GM23338 (cell line): ENCODE measurements at regions not wholly inside any gene's neighbourhood (a gene's known extent, or its start where the extent isn't known, plus 50 kb on each side); places are given as distances from the start of the nearest gene placed in this dataset.

ENCODE experiments used
- CREB1 ChIP-seq: fragments of 250-450 bp; sonication (Bioruptor Pico); IDR thresholded peaks from 2 replicates; pipeline ENCODE4 v1.5.0; 2020; ENCODE audit warnings: low read depth, mild to moderate bottlenecking, moderate library complexity
- EZH2 ChIP-seq: fragments of 200-600 bp; sonication (generic); IDR thresholded peaks from one replicate; pipeline ENCODE4 v1.8.0; 2017; ENCODE audit warnings: antibody characterized with exemption, mild to moderate bottlenecking, low read depth; ENCODE audit not compliant: unreplicated experiment
- EZH2phosphoT487 ChIP-seq: fragments of 200-600 bp; sonication (generic); IDR thresholded peaks from one replicate; pipeline ENCODE4 v1.8.1; 2018; ENCODE audit warnings: antibody characterized with exemption; ENCODE audit not compliant: unreplicated experiment
- JUNB ChIP-seq: IDR thresholded peaks from one replicate; pipeline ENCODE4 v1.6.1; 2016; ENCODE audit warnings: antibody characterized with exemption; ENCODE audit not compliant: unreplicated experiment
- POLR2AphosphoS5 ChIP-seq: IDR thresholded peaks from 2 replicates; pipeline ENCODE4 v1.6.1; 2016; ENCODE audit warnings: antibody characterized with exemption, low read depth
- ZNF114 ChIP-seq: fragments of 250-450 bp; sonication (Bioruptor Pico); IDR thresholded peaks from 2 replicates; pipeline ENCODE4 v1.5.0; 2020; ENCODE audit warnings: mild to moderate bottlenecking, moderate library complexity
- TF ChIP-seq, protein P1 (sequence below), 2 experiments: fragments of 200-600 bp in 1 of 2; sonication (generic) in 1 of 2; conservative IDR thresholded peaks; 2 replicates each; pipeline versions ENCODE4 v1.5.1 to v1.6.1; 2016 to 2017; ENCODE audit warnings: antibody characterized with exemption in 2 of 2, low read depth in 2 of 2, mild to moderate bottlenecking in 2 of 2, moderate library complexity in 1 of 2
- TF ChIP-seq, protein P2 (sequence below): IDR thresholded peaks from one replicate; pipeline ENCODE4 v1.6.1; 2018; ENCODE audit warnings: antibody characterized with exemption; ENCODE audit not compliant: unreplicated experiment
- TF ChIP-seq, protein P3 (sequence below): IDR thresholded peaks from 2 replicates; pipeline ENCODE4 v1.6.1; 2016; ENCODE audit warnings: antibody characterized with exemption

DNA sequence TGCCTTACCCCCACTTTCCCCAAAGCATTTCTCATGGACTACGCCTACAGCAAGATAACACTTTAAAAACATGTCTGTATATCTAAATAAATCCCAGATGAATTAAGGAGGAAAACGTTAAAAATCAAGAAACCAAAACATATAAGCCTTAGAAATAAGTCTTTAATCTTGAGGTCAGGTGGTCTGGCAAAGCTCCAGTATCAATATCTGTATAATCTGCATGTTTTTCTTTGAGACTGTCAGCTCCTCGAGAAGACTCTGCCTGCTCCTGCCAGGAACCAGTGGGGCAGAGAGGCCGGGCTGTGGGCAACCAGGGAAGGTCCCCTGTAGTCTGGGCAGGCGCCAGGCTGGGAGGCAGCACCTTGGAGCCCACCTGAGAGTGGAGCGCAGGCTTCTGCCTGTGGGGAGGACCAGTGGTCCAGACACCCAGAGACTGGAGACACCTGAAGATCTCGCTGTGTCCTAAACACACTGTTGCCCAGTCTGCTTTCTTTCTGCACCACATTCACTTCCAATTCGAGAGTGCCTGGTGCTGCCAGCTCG lies 291.0 kb upstream of the SOX11 start:
- TF ChIP-seq EZH2phosphoT487 (no peak), POLR2AphosphoS5 (no peak), EZH2 (no peak), CREB1 (CRISPR knock-in tag) (no peak), JUNB (no peak), ZNF114 (CRISPR knock-in tag) (no peak)
- TF ChIP-seq, protein P1, sequence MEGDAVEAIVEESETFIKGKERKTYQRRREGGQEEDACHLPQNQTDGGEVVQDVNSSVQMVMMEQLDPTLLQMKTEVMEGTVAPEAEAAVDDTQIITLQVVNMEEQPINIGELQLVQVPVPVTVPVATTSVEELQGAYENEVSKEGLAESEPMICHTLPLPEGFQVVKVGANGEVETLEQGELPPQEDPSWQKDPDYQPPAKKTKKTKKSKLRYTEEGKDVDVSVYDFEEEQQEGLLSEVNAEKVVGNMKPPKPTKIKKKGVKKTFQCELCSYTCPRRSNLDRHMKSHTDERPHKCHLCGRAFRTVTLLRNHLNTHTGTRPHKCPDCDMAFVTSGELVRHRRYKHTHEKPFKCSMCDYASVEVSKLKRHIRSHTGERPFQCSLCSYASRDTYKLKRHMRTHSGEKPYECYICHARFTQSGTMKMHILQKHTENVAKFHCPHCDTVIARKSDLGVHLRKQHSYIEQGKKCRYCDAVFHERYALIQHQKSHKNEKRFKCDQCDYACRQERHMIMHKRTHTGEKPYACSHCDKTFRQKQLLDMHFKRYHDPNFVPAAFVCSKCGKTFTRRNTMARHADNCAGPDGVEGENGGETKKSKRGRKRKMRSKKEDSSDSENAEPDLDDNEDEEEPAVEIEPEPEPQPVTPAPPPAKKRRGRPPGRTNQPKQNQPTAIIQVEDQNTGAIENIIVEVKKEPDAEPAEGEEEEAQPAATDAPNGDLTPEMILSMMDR (conservative IDR thresholded peaks at IDR 0.05; ENCODE audit: low read depth in 2 of 2) = no peak
- TF ChIP-seq, protein P2, sequence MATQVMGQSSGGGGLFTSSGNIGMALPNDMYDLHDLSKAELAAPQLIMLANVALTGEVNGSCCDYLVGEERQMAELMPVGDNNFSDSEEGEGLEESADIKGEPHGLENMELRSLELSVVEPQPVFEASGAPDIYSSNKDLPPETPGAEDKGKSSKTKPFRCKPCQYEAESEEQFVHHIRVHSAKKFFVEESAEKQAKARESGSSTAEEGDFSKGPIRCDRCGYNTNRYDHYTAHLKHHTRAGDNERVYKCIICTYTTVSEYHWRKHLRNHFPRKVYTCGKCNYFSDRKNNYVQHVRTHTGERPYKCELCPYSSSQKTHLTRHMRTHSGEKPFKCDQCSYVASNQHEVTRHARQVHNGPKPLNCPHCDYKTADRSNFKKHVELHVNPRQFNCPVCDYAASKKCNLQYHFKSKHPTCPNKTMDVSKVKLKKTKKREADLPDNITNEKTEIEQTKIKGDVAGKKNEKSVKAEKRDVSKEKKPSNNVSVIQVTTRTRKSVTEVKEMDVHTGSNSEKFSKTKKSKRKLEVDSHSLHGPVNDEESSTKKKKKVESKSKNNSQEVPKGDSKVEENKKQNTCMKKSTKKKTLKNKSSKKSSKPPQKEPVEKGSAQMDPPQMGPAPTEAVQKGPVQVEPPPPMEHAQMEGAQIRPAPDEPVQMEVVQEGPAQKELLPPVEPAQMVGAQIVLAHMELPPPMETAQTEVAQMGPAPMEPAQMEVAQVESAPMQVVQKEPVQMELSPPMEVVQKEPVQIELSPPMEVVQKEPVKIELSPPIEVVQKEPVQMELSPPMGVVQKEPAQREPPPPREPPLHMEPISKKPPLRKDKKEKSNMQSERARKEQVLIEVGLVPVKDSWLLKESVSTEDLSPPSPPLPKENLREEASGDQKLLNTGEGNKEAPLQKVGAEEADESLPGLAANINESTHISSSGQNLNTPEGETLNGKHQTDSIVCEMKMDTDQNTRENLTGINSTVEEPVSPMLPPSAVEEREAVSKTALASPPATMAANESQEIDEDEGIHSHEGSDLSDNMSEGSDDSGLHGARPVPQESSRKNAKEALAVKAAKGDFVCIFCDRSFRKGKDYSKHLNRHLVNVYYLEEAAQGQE = no peak
- TF ChIP-seq, protein P3, sequence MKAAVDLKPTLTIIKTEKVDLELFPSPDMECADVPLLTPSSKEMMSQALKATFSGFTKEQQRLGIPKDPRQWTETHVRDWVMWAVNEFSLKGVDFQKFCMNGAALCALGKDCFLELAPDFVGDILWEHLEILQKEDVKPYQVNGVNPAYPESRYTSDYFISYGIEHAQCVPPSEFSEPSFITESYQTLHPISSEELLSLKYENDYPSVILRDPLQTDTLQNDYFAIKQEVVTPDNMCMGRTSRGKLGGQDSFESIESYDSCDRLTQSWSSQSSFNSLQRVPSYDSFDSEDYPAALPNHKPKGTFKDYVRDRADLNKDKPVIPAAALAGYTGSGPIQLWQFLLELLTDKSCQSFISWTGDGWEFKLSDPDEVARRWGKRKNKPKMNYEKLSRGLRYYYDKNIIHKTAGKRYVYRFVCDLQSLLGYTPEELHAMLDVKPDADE = no peak
